Loucy (cell line): ENCODE measurements at regions not wholly inside any gene's neighbourhood (a gene's known extent, or its start where the extent isn't known, plus 50 kb on each side); places are given as distances from the start of the nearest gene placed in this dataset.

Source experiments
- H2AFZ ChIP-seq: fragments of 200-600 bp; sonication (generic); 2 replicates; pipeline ENCODE4 v1.6.0; 2016; ENCODE audit warnings: antibody characterized with exemption, mild to moderate bottlenecking, low read length, moderate library complexity
- H3F3A ChIP-seq: fragments of 200-600 bp; 2 replicates; pipeline ENCODE4 v1.6.0; 2016; ENCODE audit warnings: antibody characterized with exemption, low read depth, mild to moderate bottlenecking
- H3K27me3 ChIP-seq: fragments of 200-600 bp; sonication (generic); 2 replicates; pipeline ENCODE4 v1.6.1; 2014; ENCODE audit warnings: low read length, mild to moderate bottlenecking; ENCODE audit not compliant: insufficient read depth, poor library complexity, severe bottlenecking
- H3K36me3 ChIP-seq: fragments of 200-600 bp; sonication (generic); 2 replicates; pipeline ENCODE4 v1.6.1; 2016; ENCODE audit warnings: low read length; ENCODE audit not compliant: insufficient read depth
- H3K4me1 ChIP-seq: fragments of 200-600 bp; sonication (generic); 2 replicates; pipeline ENCODE4 v1.5.1; 2014; ENCODE audit warnings: low read length, mild to moderate bottlenecking; ENCODE audit not compliant: insufficient read depth, poor library complexity, severe bottlenecking
- H3K4me2 ChIP-seq: fragments of 200-600 bp; sonication (generic); 2 replicates; pipeline ENCODE4 v1.6.0; 2014; ENCODE audit warnings: antibody characterized with exemption, low read length, low read depth, mild to moderate bottlenecking; ENCODE audit not compliant: poor library complexity, severe bottlenecking
- H3K4me3 ChIP-seq: fragments of 200-600 bp; sonication (generic); 2 replicates; pipeline ENCODE4 v1.5.1; 2014; ENCODE audit warnings: low read length, mild to moderate bottlenecking, mixed read lengths; ENCODE audit not compliant: poor library complexity, severe bottlenecking
- H3K79me2 ChIP-seq: fragments of 200-600 bp; sonication (generic); 2 replicates; pipeline ENCODE4 v1.6.1; 2014; ENCODE audit warnings: low read length; ENCODE audit not compliant: insufficient read depth
- H3K9ac ChIP-seq: fragments of 200-600 bp; sonication (generic); 2 replicates; pipeline ENCODE4 v1.6.0; 2014; ENCODE audit warnings: mild to moderate bottlenecking, low read depth, low read length, moderate library complexity; ENCODE audit not compliant: poor library complexity, severe bottlenecking
- H3K9me2 ChIP-seq: fragments of 200-600 bp; sonication (generic); replicated peaks from 2 replicates; pipeline ENCODE4 v1.6.1; 2016; ENCODE audit warnings: low read depth, low read length, mixed read lengths
- H3K9me3 ChIP-seq: fragments of 200-600 bp; sonication (generic); 2 replicates; pipeline ENCODE4 v1.6.1; 2014; ENCODE audit warnings: mild to moderate bottlenecking, antibody characterized with exemption, low read length, low read depth; ENCODE audit not compliant: insufficient read depth
- H4K20me1 ChIP-seq: fragments of 200-600 bp; sonication (generic); 2 replicates; pipeline ENCODE4 v1.6.0; 2014; ENCODE audit warnings: antibody characterized with exemption, low read length, mild to moderate bottlenecking; ENCODE audit not compliant: insufficient read depth, poor library complexity, severe bottlenecking
- CTCF ChIP-seq: fragments of 200-600 bp; sonication (generic); conservative IDR thresholded peaks from 2 replicates; pipeline ENCODE4 v1.5.1; 2014; ENCODE audit warnings: mild to moderate bottlenecking, antibody characterized with exemption, low read length
- EZH2phosphoT487 ChIP-seq: fragments of 200-600 bp; IDR thresholded peaks from 2 replicates; pipeline ENCODE4 v1.6.1; 2018; ENCODE audit warnings: antibody characterized with exemption, mild to moderate bottlenecking, moderate library complexity, borderline replicate concordance

DNA sequence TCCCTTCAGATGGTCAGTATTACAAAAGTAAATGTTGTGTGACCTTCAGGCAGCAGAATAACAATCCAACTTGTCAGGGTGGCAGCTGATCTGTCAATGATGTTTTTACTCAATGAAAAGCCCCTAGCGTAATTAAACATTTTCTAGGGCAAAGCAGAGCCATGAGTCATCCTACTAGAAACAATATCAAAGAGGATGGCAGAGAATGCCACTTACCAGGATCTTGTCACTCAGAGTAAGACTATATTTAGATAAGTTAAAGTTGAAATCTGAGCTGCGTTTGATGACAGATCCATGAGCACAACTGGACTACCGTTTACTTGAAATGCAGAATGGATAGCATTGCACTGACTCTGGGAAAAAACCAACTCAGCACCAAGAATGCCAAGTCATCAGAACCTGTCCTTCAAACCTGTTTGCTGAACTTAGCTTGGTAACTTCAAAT, 612.6 kb upstream of the ACVR2A start:
- no peaks in the 10 kb centered on the region for H3K36me3 ChIP-seq
- H3K4me3 ChIP-seq = no peak overlapping the region
- no peak overlapping the region for H3K4me2 ChIP-seq
- no peak for TF ChIP-seq EZH2phosphoT487
- TF ChIP-seq CTCF = no peak
- H3K4me1 ChIP-seq = no peaks in the 10 kb centered on the region
- H2AFZ ChIP-seq = no peak overlapping the region
- no peaks in the 10 kb centered on the region for H3K79me2 ChIP-seq
- no peak overlapping the region for H3K9ac ChIP-seq
- H3K9me2 ChIP-seq = no peaks in the 10 kb centered on the region
- no peaks in the 10 kb centered on the region for H4K20me1 ChIP-seq
- H3K27me3 ChIP-seq = no peaks in the 10 kb centered on the region
- no peaks in the 10 kb centered on the region for H3K9me3 ChIP-seq
- no peaks in the 10 kb centered on the region for H3F3A ChIP-seq

DNA sequence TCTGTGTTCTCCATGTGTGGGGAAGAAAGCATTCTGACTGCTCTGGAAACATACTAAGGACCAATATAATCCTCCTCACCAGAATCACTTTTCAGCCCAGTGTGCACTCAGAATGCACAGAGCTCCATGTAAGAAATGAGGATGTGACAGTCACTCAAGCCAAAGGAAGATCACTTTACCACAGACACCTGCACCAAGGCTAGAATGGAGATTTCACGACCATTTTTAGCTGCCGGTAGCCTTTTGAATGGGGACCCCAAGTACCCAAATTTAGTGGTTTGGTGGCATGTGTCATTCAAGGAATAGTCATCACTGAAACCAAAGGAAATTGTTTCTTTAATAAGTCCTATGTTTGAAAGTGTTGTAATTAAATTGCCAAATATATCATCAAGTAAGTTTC, 613.2 kb upstream of the ACVR2A start:
- H3K4me2 ChIP-seq = no peak overlapping the region
- H3K27me3 ChIP-seq = no peaks in the 10 kb centered on the region
- H2AFZ ChIP-seq = no peak overlapping the region
- H3K79me2 ChIP-seq = no peaks in the 10 kb centered on the region
- H3K4me1 ChIP-seq = no peaks in the 10 kb centered on the region
- no peaks in the 10 kb centered on the region for H4K20me1 ChIP-seq
- H3K9ac ChIP-seq = no peak overlapping the region
- no peak for TF ChIP-seq EZH2phosphoT487
- no peak for TF ChIP-seq CTCF
- H3K4me3 ChIP-seq = no peak overlapping the region
- H3F3A ChIP-seq = no peaks in the 10 kb centered on the region
- no peaks in the 10 kb centered on the region for H3K9me2 ChIP-seq
- H3K9me3 ChIP-seq = no peaks in the 10 kb centered on the region
- no peaks in the 10 kb centered on the region for H3K36me3 ChIP-seq

DNA sequence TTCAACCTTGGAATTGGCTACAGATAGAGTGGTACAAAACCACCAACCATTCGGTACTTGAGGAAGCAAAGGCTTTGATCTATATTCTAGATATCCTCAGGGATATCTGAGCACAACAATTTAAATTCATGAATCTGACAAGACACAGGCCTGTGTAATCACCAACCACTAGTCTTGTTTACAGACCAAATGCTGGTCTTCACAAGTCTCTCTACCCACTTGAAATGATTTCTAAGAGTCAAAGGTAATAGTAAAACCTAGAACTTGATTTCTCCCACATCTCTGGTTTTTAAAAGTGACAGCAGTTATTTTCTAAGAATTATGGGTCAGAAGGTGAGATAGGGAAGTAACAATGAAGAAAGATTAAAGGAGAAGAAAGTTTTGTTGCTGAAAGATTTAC, 613.7 kb upstream of the ACVR2A start:
- no peaks in the 10 kb centered on the region for H3K4me1 ChIP-seq
- no peaks in the 10 kb centered on the region for H3K9me3 ChIP-seq
- H3K27me3 ChIP-seq = no peaks in the 10 kb centered on the region
- H4K20me1 ChIP-seq = no peaks in the 10 kb centered on the region
- H3K4me2 ChIP-seq = no peak overlapping the region
- H3K9ac ChIP-seq = no peak overlapping the region
- H3K79me2 ChIP-seq = no peaks in the 10 kb centered on the region
- no peak overlapping the region for H2AFZ ChIP-seq
- no peaks in the 10 kb centered on the region for H3K9me2 ChIP-seq
- TF ChIP-seq CTCF = no peak
- no peak for TF ChIP-seq EZH2phosphoT487
- no peaks in the 10 kb centered on the region for H3K36me3 ChIP-seq
- no peaks in the 10 kb centered on the region for H3F3A ChIP-seq
- H3K4me3 ChIP-seq = no peak overlapping the region
